Endothelial cell of umbilical vein (primary cell): ENCODE measurements at regions not wholly inside any gene's neighbourhood (a gene's known extent, or its start where the extent isn't known, plus 50 kb on each side); places are given as distances from the start of the nearest gene placed in this dataset.

ENCODE experiments used
- BruUV-seq: library from RNA; stranded (reverse); fragments of 400-500 nt; replicated peaks from 2 replicates; lab custom pipeline; 2021; lab: Mats Ljungman, UMichigan
- CTCF ChIA-PET: fragments of 300-600, 350-600 bp; sonication (Branson Sonifier 250); formaldehyde crosslinking; loops from one replicate; lab custom pipeline; 2021; ENCODE audit warnings: antibody characterized with exemption, inconsistent platforms; lab: Charles Lee
- POLR2A ChIA-PET: fragments of 300-600, 350-600 bp; sonication (Branson Sonifier 250); formaldehyde crosslinking; loops from one replicate; lab custom pipeline; 2021; ENCODE audit warnings: antibody characterized with exemption, inconsistent platforms; lab: Charles Lee
- DNase-seq: peaks from one replicate; pipeline ENCODE4 v3.0.0-alpha.2; 2011; ENCODE audit warnings: low read depth, low spot score
- FAIRE-seq: peaks from 2 replicates; lab custom pipeline; 2011; peaks lifted over from hg19 to GRCh38; lab: Jason Lieb, UNC
- H2AFZ ChIP-seq: 2 replicates; pipeline ENCODE4 v1.6.0; 2012; ENCODE audit warnings: low read depth, low read length, control low read depth, inconsistent platforms
- H3K27ac ChIP-seq: 2 replicates; pipeline ENCODE4 v1.5.1; 2011; ENCODE audit warnings: low read depth, mild to moderate bottlenecking, control low read depth, low read length, moderate library complexity; ENCODE audit not compliant: insufficient read depth
- H3K27me3 ChIP-seq, 2 experiments: 2 replicates each; pipeline versions ENCODE4 v1.6.0 to v1.6.1; 2011; ENCODE audit warnings: low read length in 2 of 2, mixed read lengths in 1 of 2; ENCODE audit not compliant: control insufficient read depth in 2 of 2, insufficient read depth in 2 of 2
- H3K36me3 ChIP-seq, 2 experiments: 2 replicates in 1 of 2; 3 replicates in 1 of 2; pipeline ENCODE4 v1.5.1; 2011; ENCODE audit warnings: low read length in 2 of 2, mild to moderate bottlenecking in 1 of 2, moderate library complexity in 1 of 2; ENCODE audit not compliant: control insufficient read depth in 2 of 2, insufficient read depth in 2 of 2; ENCODE audit errors: extremely low read depth in 1 of 2
- H3K4me1 ChIP-seq: 3 replicates; pipeline ENCODE4 v1.5.1; 2011; ENCODE audit warnings: mild to moderate bottlenecking, low read length; ENCODE audit not compliant: control insufficient read depth, insufficient read depth; ENCODE audit errors: extremely low read depth
- H3K4me2 ChIP-seq: 2 replicates; pipeline ENCODE4 v1.6.1; 2011; ENCODE audit warnings: low read length, control low read depth, mixed read lengths; ENCODE audit not compliant: insufficient read depth
- H3K4me3 ChIP-seq, 3 experiments: fragments of 200-600 bp in 1 of 3; sonication (generic), shearing (Covaris generic) in 1 of 3; replicated peaks in 1 of 3; 2 replicates each; pipeline ENCODE4 v1.5.1; 2011 to 2016; ENCODE audit warnings: control low read depth in 3 of 3, low read length in 3 of 3, mild to moderate bottlenecking in 2 of 3, inconsistent platforms in 1 of 3, low read depth in 1 of 3, moderate library complexity in 1 of 3; ENCODE audit not compliant: insufficient read depth in 1 of 3
- H3K79me2 ChIP-seq: 2 replicates; pipeline ENCODE4 v1.6.0; 2012; ENCODE audit warnings: low read length, inconsistent platforms; ENCODE audit not compliant: control insufficient read depth, insufficient read depth
- H3K9ac ChIP-seq: replicated peaks from 2 replicates; pipeline ENCODE3; 2011; ENCODE audit warnings: low read length, control low read depth; ENCODE audit not compliant: insufficient read depth; ENCODE audit errors: extremely low read depth
- H3K9me1 ChIP-seq: replicated peaks from 3 replicates; pipeline ENCODE4 v1.6.0; 2011; ENCODE audit warnings: mild to moderate bottlenecking, low read length; ENCODE audit not compliant: control insufficient read depth, insufficient read depth; ENCODE audit errors: extremely low read depth
- H3K9me3 ChIP-seq: replicated peaks from 2 replicates; pipeline ENCODE4 v1.5.1; 2012; ENCODE audit warnings: low read length, inconsistent platforms; ENCODE audit not compliant: control insufficient read depth, insufficient read depth
- H4K20me1 ChIP-seq: replicated peaks from 2 replicates; pipeline ENCODE3; 2011; ENCODE audit warnings: mild to moderate bottlenecking, low read length; ENCODE audit not compliant: control insufficient read depth, insufficient read depth; ENCODE audit errors: extremely low read depth
- EZH2 ChIP-seq: IDR thresholded peaks from 2 replicates; pipeline ENCODE4 v1.6.1; 2012; ENCODE audit warnings: borderline replicate concordance, low read depth, mild to moderate bottlenecking, moderate library complexity, low read length, inconsistent platforms; ENCODE audit not compliant: severe bottlenecking
- FOS ChIP-seq: IDR thresholded peaks from 2 replicates; pipeline ENCODE4 v1.6.1; 2011; ENCODE audit warnings: mild to moderate bottlenecking, low read length, moderate library complexity, borderline replicate concordance; ENCODE audit not compliant: insufficient read depth
- GATA2 ChIP-seq: IDR thresholded peaks from 2 replicates; pipeline ENCODE4 v1.7.0; 2011; ENCODE audit warnings: low read depth, mild to moderate bottlenecking, moderate library complexity, mixed read lengths, low read length; ENCODE audit not compliant: insufficient read length, insufficient read depth
- JUN ChIP-seq: IDR thresholded peaks from 2 replicates; pipeline ENCODE4 v1.6.1; 2011; ENCODE audit warnings: borderline replicate concordance, low read depth; ENCODE audit not compliant: insufficient read length, insufficient read depth
- MYC ChIP-seq: IDR thresholded peaks from one replicate; pipeline ENCODE4 v1.6.1; 2011; ENCODE audit warnings: mild to moderate bottlenecking, low read depth, low read length
- POLR2A ChIP-seq: IDR thresholded peaks from 2 replicates; pipeline ENCODE4 v1.6.1; 2012; ENCODE audit warnings: low read depth, mild to moderate bottlenecking, control low read depth, low read length
- POLR2AphosphoS5 ChIP-seq: IDR thresholded peaks from 2 replicates; pipeline ENCODE4 v1.6.1; 2012; ENCODE audit warnings: low read depth, mild to moderate bottlenecking, control low read depth, low read length, moderate library complexity; ENCODE audit not compliant: insufficient read depth
- dilution Hi-C: fragments of 300-500 bp; cut with MboI; formaldehyde crosslinking; loops from one replicate; pipeline ENCODE4 v1.15.0; 2019; ENCODE audit warnings: low sequenced_read_pairs; ENCODE audit not compliant: extremely low pct_ligation_motif_present
- intact Hi-C: fragments of 100-400 bp; cut with micrococcal nuclease; formaldehyde crosslinking; loops from one replicate; pipeline ENCODE4 v1.10.0; 2022
- TF ChIP-seq, protein P1 (sequence below), 2 donors: IDR thresholded peaks; 1 replicate in 1 of 2; 2 replicates in 1 of 2; pipeline ENCODE4 v1.5.1; 2011; ENCODE audit warnings: low read length in 2 of 2, mild to moderate bottlenecking in 2 of 2, moderate library complexity in 2 of 2, control low read depth in 1 of 2, inconsistent platforms in 1 of 2, low read depth in 1 of 2; ENCODE audit not compliant: insufficient read depth in 1 of 2; ENCODE audit errors: extremely low read depth in 1 of 2
- TF ChIP-seq, protein P2 (sequence below): IDR thresholded peaks from 2 replicates; pipeline ENCODE4 v1.6.1; 2011; ENCODE audit not compliant: insufficient read depth, insufficient read length

DNA sequence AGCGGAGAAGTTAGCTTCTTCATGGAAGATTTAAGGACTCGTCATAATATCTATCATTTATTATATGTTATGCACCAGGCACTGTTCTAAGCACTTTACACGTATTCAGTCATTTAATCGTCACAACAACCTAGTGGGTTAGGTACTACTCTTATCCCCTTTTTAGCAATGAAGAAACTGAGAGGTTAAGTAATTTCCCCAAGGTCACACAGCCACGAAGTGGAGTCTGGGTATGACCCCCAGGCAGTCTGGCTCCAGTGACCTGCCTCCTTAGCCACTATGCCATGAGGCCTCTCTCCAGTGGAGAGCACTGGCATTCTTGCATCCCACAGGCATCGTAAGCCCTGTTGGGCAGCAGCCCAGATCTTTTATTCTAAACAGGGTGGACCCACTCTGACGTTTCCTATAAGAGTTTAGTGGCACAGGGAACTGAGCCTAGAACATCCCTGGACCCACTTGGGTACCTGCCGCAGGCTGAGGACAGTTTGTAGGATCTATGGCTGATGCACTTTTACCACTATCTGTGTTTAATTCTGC is 123.0 kb downstream of the NAV1 start:
- Histone ChIP-seq H3K36me3 (peaks cover 0 to 2% of the 10 kb centered on the region in 2 experiments), H3K9me3 (no peaks in the 10 kb centered on the region), H3K79me2 (peaks cover 37% of the 10 kb centered on the region), H3K4me1 (no peaks in the 10 kb centered on the region), H3K4me3 (no peak overlapping the region), H3K4me2 (no peak overlapping the region), H3K27me3 (no peaks in the 10 kb centered on the region), H3K27ac (no peak overlapping the region), H2AFZ (no peak overlapping the region), H4K20me1 (no peaks in the 10 kb centered on the region), H3K9me1 (no peaks in the 10 kb centered on the region), H3K9ac (no peak overlapping the region)
- no TSS peak for BruUV-seq
- ChIA-PET CTCF (interaction anchor here (1.1 kb wide), 1 partner anchor 9 kb away, joined by 3 read pairs; no protein-coding TSS in a partner anchor), POLR2A (no interaction called here)
- FAIRE-seq = no peak
- DNase-seq = no peak
- dilution Hi-C loops (no loop called here), intact Hi-C loops (no loop called here)
- TF ChIP-seq GATA2 (no peak), FOS (no peak), MYC (no peak), JUN (no peak), POLR2A (no peak), EZH2 (no peak), POLR2AphosphoS5 (no peak)
- TF ChIP-seq, protein P1, sequence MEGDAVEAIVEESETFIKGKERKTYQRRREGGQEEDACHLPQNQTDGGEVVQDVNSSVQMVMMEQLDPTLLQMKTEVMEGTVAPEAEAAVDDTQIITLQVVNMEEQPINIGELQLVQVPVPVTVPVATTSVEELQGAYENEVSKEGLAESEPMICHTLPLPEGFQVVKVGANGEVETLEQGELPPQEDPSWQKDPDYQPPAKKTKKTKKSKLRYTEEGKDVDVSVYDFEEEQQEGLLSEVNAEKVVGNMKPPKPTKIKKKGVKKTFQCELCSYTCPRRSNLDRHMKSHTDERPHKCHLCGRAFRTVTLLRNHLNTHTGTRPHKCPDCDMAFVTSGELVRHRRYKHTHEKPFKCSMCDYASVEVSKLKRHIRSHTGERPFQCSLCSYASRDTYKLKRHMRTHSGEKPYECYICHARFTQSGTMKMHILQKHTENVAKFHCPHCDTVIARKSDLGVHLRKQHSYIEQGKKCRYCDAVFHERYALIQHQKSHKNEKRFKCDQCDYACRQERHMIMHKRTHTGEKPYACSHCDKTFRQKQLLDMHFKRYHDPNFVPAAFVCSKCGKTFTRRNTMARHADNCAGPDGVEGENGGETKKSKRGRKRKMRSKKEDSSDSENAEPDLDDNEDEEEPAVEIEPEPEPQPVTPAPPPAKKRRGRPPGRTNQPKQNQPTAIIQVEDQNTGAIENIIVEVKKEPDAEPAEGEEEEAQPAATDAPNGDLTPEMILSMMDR (IDR thresholded peaks at IDR 0.05; ENCODE audit: extremely low read depth in 1 of 2, insufficient read depth in 1 of 2, low read depth in 1 of 2, low read length in 2 of 2) = no peak
- TF ChIP-seq, protein P2, sequence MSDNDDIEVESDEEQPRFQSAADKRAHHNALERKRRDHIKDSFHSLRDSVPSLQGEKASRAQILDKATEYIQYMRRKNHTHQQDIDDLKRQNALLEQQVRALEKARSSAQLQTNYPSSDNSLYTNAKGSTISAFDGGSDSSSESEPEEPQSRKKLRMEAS = no peak
